LNCAP (cell line): ENCODE measurements at regions not wholly inside any gene's neighbourhood (a gene's known extent, or its start where the extent isn't known, plus 50 kb on each side); places are given as distances from the start of the nearest gene placed in this dataset.

Experiments used
- CTCF ChIP-seq: fragments of 450-650 bp; IDR thresholded peaks from 2 replicates; pipeline ENCODE4 v1.5.1; 2017; ENCODE audit warnings: mild to moderate bottlenecking

GRCh38 chr11:93032580-93032979, 63.1 kb downstream of the MTNR1B start:
- no peak for TF ChIP-seq CTCF

- no peak for TF ChIP-seq CTCF
These were observed 63.6 kb downstream of the MTNR1B start for GRCh38 chr11:93033093-93033492.

GRCh38 chr11:93034031-93034722, 64.7 kb downstream of the MTNR1B start:
- TF ChIP-seq CTCF: no peak

- no peak for TF ChIP-seq CTCF
These were observed 65.2 kb downstream of the MTNR1B start for GRCh38 chr11:93034723-93035039.

- TF ChIP-seq CTCF: no peak
These were observed 69.1 kb downstream of the MTNR1B start for GRCh38 chr11:93038521-93038920.

GRCh38 chr11:93039531-93040240, 70.2 kb downstream of the MTNR1B start:
- no peak for TF ChIP-seq CTCF

GRCh38 chr11:93041682-93042081, 72.2 kb downstream of the MTNR1B start:
- TF ChIP-seq CTCF: no peak
